ENCODE measurements at regions not wholly inside any gene's neighbourhood (a gene's known extent, or its start where the extent isn't known, plus 50 kb on each side); places are given as distances from the start of the nearest gene placed in this dataset.

DNA sequence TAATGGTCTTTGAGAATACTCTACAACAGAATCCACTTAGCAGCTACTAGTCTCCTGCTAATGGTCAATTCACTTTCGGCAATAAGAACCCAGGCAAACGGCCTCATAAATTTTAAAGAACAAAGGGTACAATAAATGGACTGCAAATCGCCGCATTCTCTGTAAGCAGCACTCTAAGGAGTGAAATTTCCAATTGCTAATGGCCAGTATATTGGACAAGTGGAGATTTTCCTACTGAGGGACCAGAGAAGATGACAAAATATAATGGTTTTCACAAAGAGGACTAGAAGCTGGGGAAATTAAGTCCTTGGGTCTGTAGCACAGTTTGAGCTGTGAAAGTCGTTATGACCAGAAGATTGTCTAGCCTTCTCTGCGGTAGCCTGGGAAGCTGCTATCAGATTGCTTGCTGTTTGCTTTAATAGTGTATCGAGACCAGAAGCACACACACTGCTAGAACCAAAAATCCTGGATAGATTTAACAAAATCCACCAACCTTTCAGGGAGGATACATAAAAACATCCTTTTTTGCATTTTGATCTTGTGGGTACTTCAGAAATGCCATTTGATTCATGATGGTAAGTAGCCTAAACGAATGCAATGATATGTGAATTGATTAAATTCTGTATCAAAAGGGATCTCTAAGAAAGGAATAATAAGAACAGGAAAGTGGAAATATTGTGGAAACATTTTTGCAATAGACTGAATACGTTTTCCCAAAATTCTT, 53.6 kb upstream of the ATP8B1 start:
- no peak for DNase-seq
- no peak for TF ChIP-seq CTCF (IDR thresholded peaks at IDR 0.05; ENCODE audit: low read depth, low read length, missing control alignments)
- Histone ChIP-seq H3K27ac (no peak overlapping the region), H3K27me3 (replicated peaks) (no peaks in the 10 kb centered on the region), H3K4me3 (ENCODE audit: low read depth, low read length) (no peak overlapping the region), H3K36me3 (replicated peaks) (no peaks in the 10 kb centered on the region)
- in situ Hi-C loops (cut with HindIII; ENCODE audit: low pct_ligation_motif_present, low sequenced_read_pairs): no loop called here

GRCh38 chr18:57856128-57856527, 53.0 kb upstream of the ATP8B1 start:
- H3K27me3 ChIP-seq (replicated peaks): no peaks in the 10 kb centered on the region
- DNase-seq: no peak
- TF ChIP-seq CTCF (IDR thresholded peaks at IDR 0.05; ENCODE audit: low read depth, low read length, missing control alignments): no peak
- H3K36me3 ChIP-seq (replicated peaks): no peaks in the 10 kb centered on the region
- H3K27ac ChIP-seq: no peak overlapping the region
- in situ Hi-C loops (cut with HindIII; ENCODE audit: low pct_ligation_motif_present, low sequenced_read_pairs): no loop called here
- no peak overlapping the region for H3K4me3 ChIP-seq (ENCODE audit: low read depth, low read length)

- no peak for TF ChIP-seq CTCF (IDR thresholded peaks at IDR 0.05; ENCODE audit: low read depth, low read length, missing control alignments)
- in situ Hi-C loops (cut with HindIII; ENCODE audit: low pct_ligation_motif_present, low sequenced_read_pairs): no loop called here
- H3K27ac ChIP-seq: no peak overlapping the region
- H3K4me3 ChIP-seq (ENCODE audit: low read depth, low read length): no peak overlapping the region
- H3K27me3 ChIP-seq (replicated peaks): no peaks in the 10 kb centered on the region
- no peaks in the 10 kb centered on the region for H3K36me3 ChIP-seq (replicated peaks)
- DNase-seq: no peak
These were observed 52.4 kb upstream of the ATP8B1 start for GRCh38 chr18:57855551-57855950.

DNA sequence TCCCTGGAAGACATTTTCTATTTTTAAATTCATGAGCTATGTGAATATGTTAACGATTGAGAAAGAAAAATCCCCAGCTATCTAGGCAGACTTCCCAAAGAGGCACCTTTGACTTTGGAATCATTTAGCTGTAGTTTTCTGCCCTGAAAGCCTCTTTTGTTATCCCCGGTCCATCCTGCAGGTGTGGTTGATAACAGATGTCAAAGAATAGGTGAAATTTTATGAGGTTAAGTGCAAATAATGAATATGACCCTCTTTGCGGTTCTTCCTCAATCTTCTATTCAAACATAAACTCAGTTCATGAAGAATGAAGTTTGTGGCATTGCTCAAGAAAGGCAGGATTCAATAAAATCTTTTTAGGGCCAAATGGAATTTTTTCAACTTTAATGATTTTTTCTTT, 51.6 kb upstream of the ATP8B1 start:
- in situ Hi-C loops (cut with HindIII; ENCODE audit: low pct_ligation_motif_present, low sequenced_read_pairs): no loop called here
- DNase-seq: no peak
- H3K36me3 ChIP-seq (replicated peaks): no peaks in the 10 kb centered on the region
- H3K4me3 ChIP-seq (ENCODE audit: low read depth, low read length): no peak overlapping the region
- no peak for TF ChIP-seq CTCF (IDR thresholded peaks at IDR 0.05; ENCODE audit: low read depth, low read length, missing control alignments)
- no peak overlapping the region for H3K27ac ChIP-seq
- no peaks in the 10 kb centered on the region for H3K27me3 ChIP-seq (replicated peaks)

DNA sequence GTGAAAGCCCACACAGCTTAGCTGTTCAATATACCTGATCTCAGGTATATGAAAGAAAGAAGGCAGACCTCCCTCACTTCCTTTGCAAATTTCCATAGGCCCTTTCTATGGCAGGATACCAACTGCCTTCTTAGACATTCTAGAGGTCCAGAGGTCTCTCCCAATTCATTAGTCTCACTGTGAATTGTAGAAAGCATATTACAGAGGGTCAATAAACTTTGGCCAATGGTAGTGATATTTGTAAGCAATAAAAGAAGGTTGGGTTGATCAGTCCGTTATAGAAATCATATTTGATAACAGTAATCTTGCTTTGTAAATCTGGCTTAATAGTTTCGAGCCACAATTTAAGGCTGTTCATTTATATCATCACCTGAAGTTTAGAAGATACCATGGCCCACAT, 50.7 kb upstream of the ATP8B1 start:
- no peak for DNase-seq
- H3K27ac ChIP-seq: no peak overlapping the region
- H3K36me3 ChIP-seq (replicated peaks): no peaks in the 10 kb centered on the region
- in situ Hi-C loops (cut with HindIII; ENCODE audit: low pct_ligation_motif_present, low sequenced_read_pairs): no loop called here
- no peak overlapping the region for H3K4me3 ChIP-seq (ENCODE audit: low read depth, low read length)
- TF ChIP-seq CTCF (IDR thresholded peaks at IDR 0.05; ENCODE audit: low read depth, low read length, missing control alignments): no peak
- H3K27me3 ChIP-seq (replicated peaks): no peaks in the 10 kb centered on the region

DNA sequence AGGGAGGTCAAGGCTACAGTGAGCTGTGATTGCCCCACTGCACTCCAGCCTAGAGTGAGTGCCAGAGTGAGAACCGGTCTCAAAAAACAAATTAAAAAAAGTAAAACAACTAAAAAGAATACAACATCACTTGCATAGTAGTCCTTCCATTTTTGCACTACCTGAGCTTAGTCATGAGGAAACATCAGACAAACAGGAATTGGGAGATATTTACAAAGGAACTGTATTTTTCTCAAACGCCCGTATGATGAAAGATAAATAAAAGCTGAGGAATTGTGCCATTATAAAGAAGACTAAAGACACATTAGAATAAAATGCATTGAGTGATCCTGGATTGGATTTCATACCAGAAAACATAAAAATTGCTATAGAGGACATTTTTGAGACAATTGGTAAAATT, 50.0 kb upstream of the ATP8B1 start:
- H3K27me3 ChIP-seq (replicated peaks): no peaks in the 10 kb centered on the region
- DNase-seq: no peak
- in situ Hi-C loops (cut with HindIII; ENCODE audit: low pct_ligation_motif_present, low sequenced_read_pairs): no loop called here
- no peaks in the 10 kb centered on the region for H3K36me3 ChIP-seq (replicated peaks)
- H3K4me3 ChIP-seq (ENCODE audit: low read depth, low read length): no peak overlapping the region
- no peak overlapping the region for H3K27ac ChIP-seq
- TF ChIP-seq CTCF (IDR thresholded peaks at IDR 0.05; ENCODE audit: low read depth, low read length, missing control alignments): no peak
